Right lobe of liver (tissue), 6 donors: ENCODE measurements at regions not wholly inside any gene's neighbourhood (a gene's known extent, or its start where the extent isn't known, plus 50 kb on each side); places are given as distances from the start of the nearest gene placed in this dataset.

Source experiments
- ATAC-seq, 4 donors: fragments of 200-7000 bp; cut with Tn5 transposase; one replicate each; pipeline ENCODE4 v1.9.1; 2020; ENCODE audit warnings: mild to moderate bottlenecking in 4 of 4, moderate library complexity in 4 of 4
- DNase-seq, 3 donors: peaks; one replicate each; pipeline ENCODE4 v3.0.0-alpha.2; 2020
- H3K27ac ChIP-seq, 3 donors: fragments of 200-600 bp; one replicate each; pipeline ENCODE4 v1.8.0; 2022
- H3K27me3 ChIP-seq, 2 donors: fragments of 200-600 bp; one replicate each; pipeline ENCODE4 v1.8.0; 2022
- H3K36me3 ChIP-seq, 4 donors: fragments of 200-600 bp; sonication (generic) in 1 of 4; one replicate each; pipeline versions ENCODE4 v1.5.1 to v1.8.0; 2017 to 2022; ENCODE audit warnings: control low read depth in 1 of 4
- H3K4me1 ChIP-seq, 4 donors: fragments of 200-600 bp; sonication (generic) in 1 of 4; one replicate each; pipeline versions ENCODE4 v1.5.1 to v1.8.0; 2017 to 2022; ENCODE audit warnings: control low read depth in 1 of 4
- H3K4me3 ChIP-seq, 3 donors: fragments of 200-600 bp; one replicate each; pipeline ENCODE4 v1.8.0; 2022
- H3K9me3 ChIP-seq, 4 donors: fragments of 200-600 bp; sonication (generic) in 1 of 4; one replicate each; pipeline versions ENCODE4 v1.5.1 to v1.8.0; 2017 to 2022; ENCODE audit warnings: control low read depth in 1 of 4
- POLR2A ChIP-seq: fragments of 450-650 bp; IDR thresholded peaks from one replicate; pipeline ENCODE4 v1.6.1; 2017; ENCODE audit warnings: antibody characterized with exemption, mild to moderate bottlenecking
- WGBS: methylation state at CpG from one replicate; pipeline ENCODE4 v1.1.6; 2018; ENCODE audit warnings: low coverage, low lambda C conversion rate; ENCODE audit not compliant: insufficient coverage; ENCODE audit errors: missing lambda C conversion rate; 5-methylcytosine and 5-hydroxymethylcytosine counted together
- intact Hi-C, 2 donors: fragments of 100-400 bp; cut with DNase I; formaldehyde crosslinking; loops; one replicate each; pipeline versions ENCODE4 v1.11.2 to v1.14.1; 2022
- TF ChIP-seq, protein P1 (sequence below), 4 donors: fragments of 200-600 bp in 3 of 4; fragments of 450-650 bp in 1 of 4; IDR thresholded peaks; one replicate each; pipeline versions ENCODE4 v1.5.1 to v1.8.0; 2016 to 2022; ENCODE audit warnings: antibody characterized with exemption in 4 of 4, mild to moderate bottlenecking in 2 of 4
- donor health status: DM: no; HTN: yes; CAD: no.
- donor health status: DM: no; HTN: no; CAD: no.
- donor health status: DM: no; HTN: no; CAD: no.
- donor health status: DM: no; HTN: yes; CAD: no.
- donor health status: DM: no; HTN: yes; CAD: no.

DNA sequence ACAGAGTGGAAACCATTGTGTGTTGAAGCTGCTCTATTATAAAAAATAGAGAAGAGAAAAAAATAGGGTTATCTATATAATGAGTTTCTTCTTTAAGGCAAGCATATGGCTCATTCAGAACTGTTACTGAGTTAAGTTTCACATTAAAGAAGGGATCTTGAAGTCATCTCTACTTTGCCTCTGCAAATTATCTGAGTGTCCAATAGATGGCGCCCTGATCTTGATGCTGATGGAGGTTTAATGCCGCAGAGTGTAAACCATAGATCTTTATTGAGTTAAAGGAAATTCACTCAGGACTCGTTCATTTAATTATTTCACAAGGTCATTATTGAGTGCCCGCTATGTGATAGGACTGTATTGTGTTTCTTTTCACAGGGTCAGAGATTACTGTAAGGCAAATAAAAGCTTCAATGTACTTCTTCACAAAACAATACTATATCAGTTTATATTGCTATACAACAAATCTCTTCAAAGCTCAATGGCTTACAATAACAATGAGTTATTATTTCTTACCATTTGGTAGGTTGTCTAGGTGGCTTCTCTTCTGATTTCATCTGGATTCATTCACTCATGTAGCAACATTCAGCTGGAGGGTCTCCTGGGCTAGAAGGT is 171.4 kb downstream of the NSUN3 start:
- no peaks in the 10 kb centered on the region for H3K27me3 ChIP-seq
- no peak overlapping the region for H3K4me3 ChIP-seq
- no peaks in the 10 kb centered on the region for H3K4me1 ChIP-seq
- no peak overlapping the region for H3K27ac ChIP-seq
- ATAC-seq (peak in 3 of 4 donors; percentile 50 to 62 (median 54)), DNase-seq (no peak)
- no peaks in the 10 kb centered on the region for H3K9me3 ChIP-seq
- no peak for TF ChIP-seq POLR2A
- TF ChIP-seq, protein P1, sequence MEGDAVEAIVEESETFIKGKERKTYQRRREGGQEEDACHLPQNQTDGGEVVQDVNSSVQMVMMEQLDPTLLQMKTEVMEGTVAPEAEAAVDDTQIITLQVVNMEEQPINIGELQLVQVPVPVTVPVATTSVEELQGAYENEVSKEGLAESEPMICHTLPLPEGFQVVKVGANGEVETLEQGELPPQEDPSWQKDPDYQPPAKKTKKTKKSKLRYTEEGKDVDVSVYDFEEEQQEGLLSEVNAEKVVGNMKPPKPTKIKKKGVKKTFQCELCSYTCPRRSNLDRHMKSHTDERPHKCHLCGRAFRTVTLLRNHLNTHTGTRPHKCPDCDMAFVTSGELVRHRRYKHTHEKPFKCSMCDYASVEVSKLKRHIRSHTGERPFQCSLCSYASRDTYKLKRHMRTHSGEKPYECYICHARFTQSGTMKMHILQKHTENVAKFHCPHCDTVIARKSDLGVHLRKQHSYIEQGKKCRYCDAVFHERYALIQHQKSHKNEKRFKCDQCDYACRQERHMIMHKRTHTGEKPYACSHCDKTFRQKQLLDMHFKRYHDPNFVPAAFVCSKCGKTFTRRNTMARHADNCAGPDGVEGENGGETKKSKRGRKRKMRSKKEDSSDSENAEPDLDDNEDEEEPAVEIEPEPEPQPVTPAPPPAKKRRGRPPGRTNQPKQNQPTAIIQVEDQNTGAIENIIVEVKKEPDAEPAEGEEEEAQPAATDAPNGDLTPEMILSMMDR (IDR thresholded peaks at IDR 0.05) = peak; percentile 26 to 60 (median 56)
- no peaks in the 10 kb centered on the region for H3K36me3 ChIP-seq
- 9% methylated on average over 4 of the region's 4 CpGs for WGBS
- intact Hi-C loops = no loop called here

GRCh38 chr3:94241986-94242385 is 179.1 kb downstream of the NSUN3 start:
- ATAC-seq (no peak), DNase-seq (no peak)
- no peak overlapping the region for H3K27ac ChIP-seq
- intact Hi-C loops = no loop called here
- H3K4me1 ChIP-seq = no peaks in the 10 kb centered on the region
- no peaks in the 10 kb centered on the region for H3K36me3 ChIP-seq
- no peaks in the 10 kb centered on the region for H3K9me3 ChIP-seq
- no peak for TF ChIP-seq POLR2A
- TF ChIP-seq, protein P1 (IDR thresholded peaks at IDR 0.05) = no peak
- no peak overlapping the region for H3K4me3 ChIP-seq
- 44% methylated on average over 3 of the region's 3 CpGs for WGBS
- H3K27me3 ChIP-seq = no peaks in the 10 kb centered on the region

GRCh38 chr3:94246171-94246570 is 183.3 kb downstream of the NSUN3 start:
- WGBS = 62% methylated on average over 4 of the region's 4 CpGs
- TF ChIP-seq, protein P1 (IDR thresholded peaks at IDR 0.05) = no peak
- no peak for TF ChIP-seq POLR2A
- Histone ChIP-seq H3K4me1 (no peaks in the 10 kb centered on the region), H3K9me3 (no peaks in the 10 kb centered on the region), H3K27me3 (no peaks in the 10 kb centered on the region), H3K4me3 (no peak overlapping the region), H3K27ac (no peak overlapping the region), H3K36me3 (no peaks in the 10 kb centered on the region)
- no peak for DNase-seq
- no peak for ATAC-seq
- intact Hi-C loops = no loop called here

GRCh38 chr3:94248042-94248441 is 185.2 kb downstream of the NSUN3 start:
- Histone ChIP-seq H3K9me3 (no peaks in the 10 kb centered on the region), H3K4me1 (no peaks in the 10 kb centered on the region), H3K36me3 (no peaks in the 10 kb centered on the region), H3K4me3 (no peak overlapping the region), H3K27ac (no peak overlapping the region), H3K27me3 (no peaks in the 10 kb centered on the region)
- DNase-seq (no peak), ATAC-seq (no peak)
- TF ChIP-seq POLR2A = no peak
- TF ChIP-seq, protein P1 (IDR thresholded peaks at IDR 0.05) = no peak
- WGBS = 41% methylated on average over 1 of the region's 1 CpG
- intact Hi-C loops = no loop called here
